ENCODE measurements at regions not wholly inside any gene's neighbourhood (a gene's known extent, or its start where the extent isn't known, plus 50 kb on each side); places are given as distances from the start of the nearest gene placed in this dataset.

GRCh38 chr3:26525013-26525412 is 97.6 kb upstream of the LRRC3B start:
- DNase-seq (ENCODE audit: low spot score): no peak

GRCh38 chr3:26535151-26535550 is 87.4 kb upstream of the LRRC3B start:
- no peak for DNase-seq (ENCODE audit: low spot score)

- DNase-seq (ENCODE audit: low spot score): no peak
These were observed 85.6 kb upstream of the LRRC3B start for GRCh38 chr3:26536955-26537354.

- no peak for DNase-seq (ENCODE audit: low spot score)
These were observed 72.2 kb upstream of the LRRC3B start for GRCh38 chr3:26550413-26550812.

GRCh38 chr3:26556637-26557036 is 65.9 kb upstream of the LRRC3B start:
- DNase-seq (ENCODE audit: low spot score): no peak

- DNase-seq (ENCODE audit: low spot score): no peak
These were observed 64.3 kb upstream of the LRRC3B start for GRCh38 chr3:26558257-26558656.

- no peak for DNase-seq (ENCODE audit: low spot score)
These were observed 63.3 kb upstream of the LRRC3B start for GRCh38 chr3:26559227-26559626.

GRCh38 chr3:26560081-26560480 is 62.5 kb upstream of the LRRC3B start:
- no peak for DNase-seq (ENCODE audit: low spot score)

GRCh38 chr3:26562021-26562768 is 60.4 kb upstream of the LRRC3B start:
- no peak for DNase-seq (ENCODE audit: low spot score)

Data from hematopoietic multipotent progenitor cell treated with erythropoietin and hydrocortisone succinate and interleukin-3 and kit ligand, for 15 days (in vitro differentiated cells).